ENCODE measurements at regions not wholly inside any gene's neighbourhood (a gene's known extent, or its start where the extent isn't known, plus 50 kb on each side); places are given as distances from the start of the nearest gene placed in this dataset.

- no peak for DNase-seq
- intact Hi-C loops (cut with DNase I): no loop called here
- no peak for ATAC-seq (ENCODE audit: poor library complexity)
Observed at GRCh38 chr1:86235852-86236251, 79.3 kb upstream of the COL24A1 start.

- no peak for ATAC-seq (ENCODE audit: poor library complexity)
- no peak for DNase-seq
- intact Hi-C loops (cut with DNase I): no loop called here
Observed at GRCh38 chr1:86233403-86233802, 76.8 kb upstream of the COL24A1 start.

GRCh38 chr1:86231076-86231475 is 74.5 kb upstream of the COL24A1 start:
- no peak for ATAC-seq (ENCODE audit: poor library complexity)
- intact Hi-C loops (cut with DNase I): no loop called here
- DNase-seq: no peak

GRCh38 chr1:86229405-86229975 is 72.9 kb upstream of the COL24A1 start:
- no peak for ATAC-seq (ENCODE audit: poor library complexity)
- no peak for DNase-seq
- intact Hi-C loops (cut with DNase I): no loop called here

GRCh38 chr1:86228546-86228945 is 72.0 kb upstream of the COL24A1 start:
- no peak for ATAC-seq (ENCODE audit: poor library complexity)
- intact Hi-C loops (cut with DNase I): no loop called here
- DNase-seq: no peak

- ATAC-seq (ENCODE audit: poor library complexity) (no peak), DNase-seq (no peak)
- intact Hi-C loops (cut with DNase I): no loop called here
Observed at GRCh38 chr1:86227026-86227425, 70.5 kb upstream of the COL24A1 start.

GRCh38 chr1:86226204-86226603 is 69.6 kb upstream of the COL24A1 start:
- ATAC-seq (ENCODE audit: poor library complexity) (no peak), DNase-seq (no peak)
- intact Hi-C loops (cut with DNase I): no loop called here

GRCh38 chr1:86224651-86225310 is 68.2 kb upstream of the COL24A1 start:
- DNase-seq (no peak), ATAC-seq (ENCODE audit: poor library complexity) (no peak)
- intact Hi-C loops (cut with DNase I): no loop called here

- intact Hi-C loops (cut with DNase I): no loop called here
- ATAC-seq (ENCODE audit: poor library complexity) (no peak), DNase-seq (no peak)
Observed at GRCh38 chr1:86218859-86219258, 62.3 kb upstream of the COL24A1 start.

GRCh38 chr1:86214605-86215004 is 58.0 kb upstream of the COL24A1 start:
- ATAC-seq (ENCODE audit: poor library complexity) (no peak), DNase-seq (no peak)
- intact Hi-C loops (cut with DNase I): no loop called here

- DNase-seq: no peak
- no peak for ATAC-seq (ENCODE audit: poor library complexity)
- intact Hi-C loops (cut with DNase I): no loop called here
Observed at GRCh38 chr1:86209346-86209745, 52.8 kb upstream of the COL24A1 start.

GRCh38 chr1:86207323-86207722 is 50.8 kb upstream of the COL24A1 start:
- ATAC-seq (ENCODE audit: poor library complexity): no peak
- DNase-seq: peak; percentile 40
- intact Hi-C loops (cut with DNase I): no loop called here
